NCI-H2081 treated with DMSO at 0.1 percent for 48 hours (cell line): ENCODE measurements at regions not wholly inside any gene's neighbourhood (a gene's known extent, or its start where the extent isn't known, plus 50 kb on each side); places are given as distances from the start of the nearest gene placed in this dataset.

Experiments
- DNase-seq: peaks from one replicate; lab custom pipeline; 2025; lab: John Stamatoyannopoulos, UW

DNA sequence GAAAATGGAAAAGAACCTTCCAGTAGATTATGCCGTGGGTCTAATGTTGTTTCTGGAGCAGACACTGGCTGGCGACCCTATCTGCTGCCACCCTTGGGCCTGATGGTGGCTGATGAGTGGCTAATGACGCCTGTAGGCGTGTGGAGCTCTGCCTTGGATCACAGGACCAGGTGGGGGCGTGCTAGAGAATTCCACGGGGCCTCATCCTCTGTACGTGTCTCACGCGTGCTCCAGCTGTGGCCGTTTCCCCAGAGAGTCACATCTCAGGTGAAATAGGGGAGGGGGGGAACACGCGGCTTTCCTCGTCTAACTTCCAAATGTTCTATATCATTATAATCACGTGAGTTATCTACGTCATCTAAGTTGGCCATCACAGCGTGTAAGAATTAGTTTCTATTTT lies 160.9 kb upstream of the SMIM21 start:
- no peak for DNase-seq

DNA sequence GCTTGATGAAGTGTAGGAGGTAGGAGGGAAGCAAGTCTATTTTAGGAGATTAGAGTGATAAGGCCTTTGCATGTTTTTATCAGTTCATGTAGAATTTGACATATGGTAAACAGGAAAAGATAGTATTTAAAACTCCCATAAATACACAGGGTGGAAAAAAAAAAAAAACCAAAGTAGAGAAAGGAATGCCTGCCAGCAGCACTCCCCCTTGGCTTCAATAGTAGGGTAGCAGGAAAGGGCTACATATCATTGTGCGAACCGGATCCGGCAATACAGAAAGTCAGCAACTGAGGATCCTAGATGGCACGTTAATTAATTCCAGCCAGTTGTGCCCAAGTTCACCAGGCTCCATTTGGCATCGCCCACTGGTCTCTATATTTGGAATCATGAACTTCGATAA lies 159.6 kb upstream of the SMIM21 start:
- DNase-seq: no peak

GRCh38 chr18:75586130-75586889 lies 158.8 kb upstream of the SMIM21 start:
- DNase-seq: no peak

DNA sequence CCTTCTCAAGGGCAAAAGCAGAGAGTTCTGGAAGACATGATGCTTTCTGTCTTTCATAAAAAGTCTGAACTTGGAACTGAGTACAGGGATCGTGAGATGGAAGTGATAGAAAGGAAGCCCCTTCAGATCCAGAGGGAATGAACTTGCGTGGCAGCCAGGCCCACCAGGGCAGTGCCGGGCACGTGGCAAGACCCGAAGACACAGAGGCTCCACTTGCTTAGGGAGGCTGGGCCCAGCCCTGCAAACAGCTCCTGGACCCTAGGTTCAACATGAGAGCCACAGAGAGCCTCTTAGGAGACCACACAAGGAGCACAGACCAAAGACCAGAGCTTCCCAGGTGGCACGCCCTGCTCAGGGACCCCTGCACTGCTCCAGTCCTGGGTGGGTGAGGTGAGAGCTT lies 155.4 kb upstream of the SMIM21 start:
- no peak for DNase-seq

GRCh38 chr18:75582406-75582821 lies 154.9 kb upstream of the SMIM21 start:
- DNase-seq: no peak

DNA sequence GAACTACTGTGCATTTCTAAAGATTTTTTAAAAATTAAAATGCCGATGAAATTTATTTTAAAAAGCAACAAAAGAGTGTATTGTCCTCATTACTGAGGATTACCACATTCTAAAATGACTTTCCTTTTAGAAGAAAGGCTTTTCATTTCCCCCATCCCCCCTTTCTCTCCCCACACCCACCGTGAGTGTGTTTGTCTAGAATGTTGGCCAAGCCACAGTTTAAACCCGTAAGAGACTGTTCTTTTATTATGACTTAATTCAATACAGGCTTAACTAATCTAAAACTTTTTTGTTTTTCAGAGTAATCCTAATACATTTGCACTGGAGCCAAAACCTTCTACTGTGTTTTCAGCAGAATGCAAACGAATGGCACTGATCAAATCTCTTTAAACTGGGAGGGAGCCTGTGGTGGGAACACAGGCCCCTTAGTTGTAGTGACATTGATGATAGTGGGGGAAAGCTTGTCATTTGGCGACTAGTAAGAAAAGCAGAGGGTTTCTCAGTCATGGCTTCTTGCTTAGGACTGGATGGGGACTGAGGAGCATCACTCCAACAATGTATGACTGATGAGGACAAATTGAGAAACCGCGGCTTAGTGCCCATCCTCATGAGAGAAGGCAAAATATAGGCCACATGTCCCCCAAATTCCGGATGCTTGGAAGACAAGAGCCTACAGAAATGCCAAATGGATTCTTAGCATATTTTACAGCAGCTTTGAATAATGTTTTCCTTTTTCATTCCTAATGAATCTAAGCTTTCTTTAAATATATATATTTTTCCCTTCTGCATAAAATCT lies 154.0 kb upstream of the SMIM21 start:
- DNase-seq: no peak

GRCh38 chr18:75574187-75574586 lies 146.7 kb upstream of the SMIM21 start:
- no peak for DNase-seq

DNA sequence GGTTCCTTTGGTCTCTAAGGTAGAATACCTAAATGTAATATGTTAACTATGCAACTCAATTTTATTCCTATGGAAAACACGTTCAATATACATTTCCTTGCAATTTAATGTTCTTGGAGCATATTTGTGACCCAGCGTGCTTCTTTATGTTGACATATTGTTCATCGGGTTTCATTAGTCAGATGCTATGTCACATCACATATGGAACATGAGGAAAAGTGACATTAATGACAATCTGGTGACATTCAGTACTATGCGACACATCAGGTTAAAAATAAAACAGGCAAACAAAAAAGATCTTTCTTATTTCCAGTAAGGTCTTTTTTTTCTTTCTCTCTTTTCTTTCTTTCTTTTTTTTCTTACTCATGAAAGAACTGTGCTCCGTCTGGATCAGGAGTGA lies 135.6 kb upstream of the SMIM21 start:
- no peak for DNase-seq

DNA sequence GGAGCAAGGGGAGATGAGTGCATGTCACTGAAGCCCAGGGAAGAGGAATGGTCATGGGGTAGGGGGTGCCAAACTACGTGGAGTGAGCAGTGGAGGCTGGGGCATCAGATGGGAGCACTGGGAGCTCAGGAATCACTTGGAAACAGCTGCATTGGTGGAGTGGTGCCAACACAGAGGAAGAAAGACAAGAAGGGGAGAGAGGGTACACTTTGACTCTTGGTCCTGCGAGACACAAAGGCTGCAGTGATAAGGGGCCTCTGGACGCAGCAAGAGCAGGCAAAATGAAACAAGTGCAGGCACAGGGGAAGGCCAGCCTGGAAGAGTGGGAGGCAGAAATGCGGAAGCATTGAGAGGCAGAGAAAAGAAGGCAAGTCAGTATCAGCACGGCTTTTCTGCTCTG lies 134.7 kb upstream of the SMIM21 start:
- no peak for DNase-seq

- DNase-seq: no peak
These were observed 131.3 kb upstream of the SMIM21 start for GRCh38 chr18:75558790-75559189.

GRCh38 chr18:75556841-75557240 lies 129.3 kb upstream of the SMIM21 start:
- DNase-seq: no peak

DNA sequence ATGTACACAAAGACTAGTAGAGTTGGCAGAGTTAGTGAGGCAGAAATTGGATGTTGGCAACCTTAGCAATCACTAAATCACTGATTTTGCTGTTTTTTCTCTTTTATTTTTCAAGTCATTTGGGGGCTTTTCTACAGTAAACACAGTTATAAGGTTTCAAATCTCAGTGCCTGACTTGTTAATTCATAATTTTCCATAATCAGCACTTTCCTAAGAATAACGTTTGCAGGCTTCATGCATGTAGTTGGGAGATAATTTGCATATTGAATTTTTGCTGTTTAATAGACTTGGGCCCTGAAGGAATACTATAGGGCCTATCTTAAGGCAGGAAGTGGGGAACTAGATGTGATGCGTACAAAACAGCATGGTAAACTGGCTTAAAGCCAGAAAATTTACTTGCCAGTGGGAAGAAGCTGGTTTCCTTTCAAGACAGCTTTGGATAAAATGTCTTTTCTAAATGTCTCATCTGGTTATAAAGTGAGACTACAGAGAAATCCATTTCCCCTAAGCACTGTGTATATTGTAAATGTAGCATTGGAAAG lies 127.2 kb upstream of the SMIM21 start:
- no peak for DNase-seq

DNA sequence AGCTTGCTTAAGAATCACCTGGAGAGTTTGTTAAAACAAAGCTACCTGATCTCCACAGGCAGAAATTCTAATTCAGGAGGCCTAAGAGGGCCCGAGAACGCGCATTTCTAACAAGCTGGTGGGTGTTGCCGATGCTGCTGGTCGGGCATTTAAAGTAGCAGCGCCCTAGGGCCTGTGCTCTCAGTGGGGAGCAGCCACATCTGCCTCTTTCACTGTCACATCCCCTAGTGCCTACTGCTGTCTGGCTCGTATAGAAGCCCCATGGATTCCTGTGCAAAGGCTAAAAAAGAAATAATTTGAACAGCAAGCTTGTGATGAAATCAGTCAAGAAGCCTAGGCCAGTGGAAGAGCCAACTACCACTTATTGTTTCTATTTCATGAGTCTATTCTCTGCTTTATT lies 126.7 kb upstream of the SMIM21 start:
- no peak for DNase-seq

- no peak for DNase-seq
These were observed 125.5 kb upstream of the SMIM21 start for GRCh38 chr18:75553021-75553420.

- no peak for DNase-seq
These were observed 123.6 kb upstream of the SMIM21 start for GRCh38 chr18:75551071-75551470.

GRCh38 chr18:75548353-75548905 lies 120.9 kb upstream of the SMIM21 start:
- DNase-seq: no peak

DNA sequence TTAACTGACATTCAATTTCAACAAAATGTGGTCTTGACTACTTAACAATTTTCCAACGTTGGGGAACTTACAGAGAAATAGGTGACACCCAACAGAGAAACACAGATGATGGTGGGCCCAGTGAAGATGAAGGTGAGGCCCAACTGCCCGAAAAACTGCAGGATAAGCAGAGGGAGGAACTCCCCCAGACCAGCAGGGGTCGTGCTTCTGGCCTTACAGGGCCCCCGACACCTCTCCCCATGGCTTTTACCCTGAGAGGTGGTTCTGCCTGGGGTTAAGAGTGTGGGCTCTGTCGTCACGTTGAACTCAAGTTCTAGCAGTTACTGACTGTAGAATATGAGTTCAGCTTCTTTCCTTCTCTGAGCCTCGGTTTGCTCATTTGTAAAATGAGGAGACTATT lies 119.5 kb upstream of the SMIM21 start:
- no peak for DNase-seq

GRCh38 chr18:75545189-75545588 lies 117.7 kb upstream of the SMIM21 start:
- DNase-seq: no peak

DNA sequence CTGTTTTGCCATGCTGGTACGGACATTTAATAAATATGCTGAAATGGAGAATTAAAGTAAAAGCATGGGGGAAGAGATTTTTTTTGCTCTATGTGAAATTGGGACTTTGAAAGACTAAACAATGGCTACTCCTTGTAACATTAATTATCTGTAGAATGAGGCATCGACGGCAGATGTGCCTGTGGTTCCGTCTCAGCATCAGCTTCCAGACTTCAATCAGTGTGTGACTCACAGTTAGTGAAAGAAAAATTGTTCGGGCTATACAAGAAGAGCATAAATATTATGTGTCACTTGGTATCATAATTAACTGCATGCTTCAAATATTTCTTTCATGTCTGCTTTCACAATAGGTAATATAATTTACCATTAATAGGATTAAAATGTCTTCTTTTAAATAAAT lies 117.0 kb upstream of the SMIM21 start:
- DNase-seq: no peak

DNA sequence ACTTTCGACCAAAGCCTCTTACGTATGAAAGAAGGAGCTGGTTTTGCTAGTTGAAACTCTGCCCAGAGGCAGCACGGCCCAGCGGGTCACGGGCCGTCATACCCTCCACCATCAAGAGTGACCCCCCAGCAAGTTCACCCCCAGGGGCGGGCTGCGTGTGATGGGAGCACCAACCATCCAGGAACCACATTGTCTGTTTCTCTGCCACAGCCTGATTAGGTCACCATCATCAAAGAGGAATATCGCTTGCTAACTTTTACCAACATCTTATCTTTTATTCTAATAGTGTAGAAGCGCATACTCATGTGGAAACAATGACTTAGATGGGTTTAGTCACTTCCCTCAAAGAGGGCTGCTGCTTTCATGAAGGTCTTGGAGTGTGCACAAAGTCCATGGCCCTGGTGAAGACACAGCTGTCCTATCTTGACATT lies 116.6 kb upstream of the SMIM21 start:
- DNase-seq: no peak

DNA sequence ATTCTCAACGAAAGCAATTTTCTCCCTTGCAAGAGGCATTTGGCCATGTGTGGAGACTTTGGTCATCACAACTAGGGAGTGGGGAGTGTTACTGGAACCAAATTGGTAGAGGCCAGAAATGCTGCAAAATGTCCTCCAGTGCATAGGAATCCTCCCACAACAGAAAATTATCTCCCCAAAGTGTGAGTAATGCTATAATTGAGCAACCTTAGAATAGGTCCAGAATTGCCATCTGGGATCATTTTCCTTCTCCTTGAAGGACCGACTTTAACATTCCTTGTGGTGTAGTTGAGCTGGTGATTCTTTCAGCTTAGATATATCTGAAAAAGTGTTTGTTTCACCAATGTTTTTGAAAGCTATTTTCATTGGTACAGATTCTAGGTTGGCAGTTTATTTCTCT lies 111.2 kb upstream of the SMIM21 start:
- DNase-seq: no peak

- DNase-seq: no peak
These were observed 106.4 kb upstream of the SMIM21 start for GRCh38 chr18:75533950-75534349.

DNA sequence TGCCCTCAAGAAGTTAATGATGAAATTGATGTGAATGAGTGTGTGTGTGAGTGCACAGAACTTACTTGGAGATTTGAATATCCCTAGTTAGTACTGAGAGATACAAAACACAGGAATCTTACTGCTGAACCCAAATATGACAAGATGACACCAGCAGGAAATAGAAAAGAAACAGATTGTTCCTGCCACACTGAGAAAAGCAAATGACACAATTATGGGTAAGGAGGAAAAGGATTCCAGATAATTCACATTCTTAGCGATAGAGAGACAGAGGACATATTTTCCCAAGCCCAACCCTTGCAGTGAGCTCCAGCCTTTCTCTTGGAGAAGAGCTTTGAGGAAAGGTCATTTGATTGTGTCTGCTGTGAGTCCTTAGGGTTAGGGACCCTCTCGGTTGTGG lies 105.7 kb upstream of the SMIM21 start:
- DNase-seq: no peak
